ENCODE measurements at regions not wholly inside any gene's neighbourhood (a gene's known extent, or its start where the extent isn't known, plus 50 kb on each side); places are given as distances from the start of the nearest gene placed in this dataset.

- TF ChIP-seq E2F4 (CRISPR knock-in tag; IDR thresholded peaks at IDR 0.05; ENCODE audit: borderline replicate concordance, low read depth) (no peak), CREB1 (CRISPR knock-in tag; IDR thresholded peaks at IDR 0.05) (no peak), CTCF (IDR thresholded peaks at IDR 0.05) (no peak), ZNF423 (CRISPR knock-in tag; IDR thresholded peaks at IDR 0.05) (no peak), FOXK1 (CRISPR knock-in tag; IDR thresholded peaks at IDR 0.05) (no peak), ETV6 (CRISPR knock-in tag; IDR thresholded peaks at IDR 0.05) (no peak)
- TF ChIP-seq, protein P1, sequence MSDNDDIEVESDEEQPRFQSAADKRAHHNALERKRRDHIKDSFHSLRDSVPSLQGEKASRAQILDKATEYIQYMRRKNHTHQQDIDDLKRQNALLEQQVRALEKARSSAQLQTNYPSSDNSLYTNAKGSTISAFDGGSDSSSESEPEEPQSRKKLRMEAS (CRISPR knock-in tag; IDR thresholded peaks at IDR 0.05) = no peak
These were observed 96.3 kb upstream of the SLC25A33 start for GRCh38 chr1:9442986-9443385.

Data from WTC11 (cell line).